ENCODE measurements at regions not wholly inside any gene's neighbourhood (a gene's known extent, or its start where the extent isn't known, plus 50 kb on each side); places are given as distances from the start of the nearest gene placed in this dataset.

DNA sequence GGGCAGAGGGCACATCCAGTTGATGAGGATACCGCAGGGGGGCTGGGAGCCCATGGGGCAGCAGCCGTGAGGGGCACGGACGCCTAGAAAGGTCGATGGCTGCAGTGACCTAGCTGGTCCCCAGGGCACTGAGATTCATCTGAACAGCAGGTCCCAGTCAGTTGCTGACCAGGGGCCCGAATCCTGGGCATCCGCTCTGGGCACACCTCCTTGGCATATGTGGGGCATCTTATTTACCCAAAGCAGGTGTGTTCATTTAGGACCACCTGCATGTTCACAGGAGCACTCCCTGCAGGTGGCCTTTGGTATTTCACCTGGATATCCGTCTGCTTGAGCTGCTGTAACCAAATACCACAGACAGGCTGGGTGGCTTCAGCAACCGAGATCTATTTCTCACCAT is 72.0 kb upstream of the ODC1 start:
- no peak for DNase-seq
- no peaks in the 10 kb centered on the region for H3K27me3 ChIP-seq
- intact Hi-C loops (cut with DNase I): no loop called here

DNA sequence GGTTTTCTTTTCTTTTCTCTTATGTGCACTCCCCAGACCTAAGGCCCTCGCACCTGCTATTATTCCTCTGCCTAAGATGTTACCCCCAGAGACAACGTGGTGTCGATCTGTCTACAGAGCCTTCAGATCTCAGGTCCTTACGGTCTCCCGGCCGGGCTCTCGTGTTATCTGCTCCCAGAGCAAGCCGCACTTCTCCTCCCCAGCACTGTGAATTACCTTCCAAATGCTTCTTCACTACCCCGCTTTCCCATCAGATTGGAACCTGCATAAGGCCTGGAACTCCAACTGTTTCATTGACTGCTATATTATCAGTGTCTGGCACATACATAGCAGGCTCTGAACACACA is 71.2 kb upstream of the ODC1 start:
- intact Hi-C loops (cut with DNase I): no loop called here
- TF ChIP-seq, protein P1, sequence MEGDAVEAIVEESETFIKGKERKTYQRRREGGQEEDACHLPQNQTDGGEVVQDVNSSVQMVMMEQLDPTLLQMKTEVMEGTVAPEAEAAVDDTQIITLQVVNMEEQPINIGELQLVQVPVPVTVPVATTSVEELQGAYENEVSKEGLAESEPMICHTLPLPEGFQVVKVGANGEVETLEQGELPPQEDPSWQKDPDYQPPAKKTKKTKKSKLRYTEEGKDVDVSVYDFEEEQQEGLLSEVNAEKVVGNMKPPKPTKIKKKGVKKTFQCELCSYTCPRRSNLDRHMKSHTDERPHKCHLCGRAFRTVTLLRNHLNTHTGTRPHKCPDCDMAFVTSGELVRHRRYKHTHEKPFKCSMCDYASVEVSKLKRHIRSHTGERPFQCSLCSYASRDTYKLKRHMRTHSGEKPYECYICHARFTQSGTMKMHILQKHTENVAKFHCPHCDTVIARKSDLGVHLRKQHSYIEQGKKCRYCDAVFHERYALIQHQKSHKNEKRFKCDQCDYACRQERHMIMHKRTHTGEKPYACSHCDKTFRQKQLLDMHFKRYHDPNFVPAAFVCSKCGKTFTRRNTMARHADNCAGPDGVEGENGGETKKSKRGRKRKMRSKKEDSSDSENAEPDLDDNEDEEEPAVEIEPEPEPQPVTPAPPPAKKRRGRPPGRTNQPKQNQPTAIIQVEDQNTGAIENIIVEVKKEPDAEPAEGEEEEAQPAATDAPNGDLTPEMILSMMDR (IDR thresholded peaks at IDR 0.05): no peak
- Histone ChIP-seq H3K27me3 (no peaks in the 10 kb centered on the region), H3K27ac (no peak overlapping the region), H3K4me3 (no peak overlapping the region), H3K4me1 (no peaks in the 10 kb centered on the region), H3K36me3 (no peaks in the 10 kb centered on the region), H3K9ac (ENCODE audit: low read depth in 2 of 2, low read length in 2 of 2) (no peak overlapping the region), H3K9me3 (no peaks in the 10 kb centered on the region)
- DNase-seq: no peak

More for the DNA sequence above, 72.0 kb upstream of the ODC1 start:
- H3K9ac ChIP-seq (ENCODE audit: low read depth in 2 of 2, low read length in 2 of 2): no peak overlapping the region
- TF ChIP-seq, protein P1 (IDR thresholded peaks at IDR 0.05): peak; percentile 21
- H3K4me3 ChIP-seq: no peak overlapping the region
- no peaks in the 10 kb centered on the region for H3K9me3 ChIP-seq
- H3K4me1 ChIP-seq: no peaks in the 10 kb centered on the region
- H3K36me3 ChIP-seq: no peaks in the 10 kb centered on the region
- H3K27ac ChIP-seq: no peak overlapping the region

DNA sequence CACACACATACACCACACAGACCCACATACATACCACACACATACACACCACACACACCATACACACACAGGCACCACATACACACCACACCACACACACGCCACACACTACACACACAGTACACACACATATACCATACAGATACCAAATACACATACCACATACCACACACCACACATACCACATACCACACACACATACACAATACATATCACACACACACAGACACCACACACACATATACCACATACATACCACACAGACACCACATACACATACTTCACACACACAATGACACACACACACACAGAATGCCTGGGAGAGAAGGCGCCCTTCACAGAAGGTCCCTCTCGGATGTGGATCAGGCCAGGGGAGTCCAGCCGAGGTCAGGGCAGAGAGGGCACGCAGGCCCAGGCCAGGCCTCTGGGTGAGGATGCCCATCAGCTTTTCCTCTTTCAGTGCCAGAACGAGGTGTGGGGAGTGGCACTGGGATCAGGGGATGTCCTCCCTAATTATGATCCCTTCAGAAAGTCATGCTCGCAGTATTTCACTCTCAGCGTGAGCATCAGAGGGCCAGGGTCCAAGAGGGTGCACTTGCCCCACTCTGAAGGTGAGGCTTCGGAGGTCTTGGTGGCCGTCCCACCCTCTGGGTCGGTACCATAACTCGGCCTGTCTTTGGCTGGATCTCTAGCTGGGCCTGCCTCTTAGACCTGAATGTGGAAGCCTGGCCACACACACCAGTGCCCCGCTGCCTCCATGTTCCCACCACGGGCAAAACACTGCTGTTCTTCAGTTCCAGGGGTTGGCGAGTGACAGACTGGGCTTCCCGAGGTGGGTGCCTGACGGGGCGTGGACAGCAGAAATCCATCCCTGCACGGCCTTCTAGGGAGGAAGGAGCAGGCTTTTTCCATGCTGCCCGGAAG is 70.6 kb upstream of the ODC1 start:
- no peaks in the 10 kb centered on the region for H3K36me3 ChIP-seq
- no peaks in the 10 kb centered on the region for H3K9me3 ChIP-seq
- TF ChIP-seq, protein P1 (IDR thresholded peaks at IDR 0.05): no peak
- no peaks in the 10 kb centered on the region for H3K27me3 ChIP-seq
- H3K9ac ChIP-seq (ENCODE audit: low read depth in 2 of 2, low read length in 2 of 2): no peak overlapping the region
- no peak overlapping the region for H3K27ac ChIP-seq
- no peaks in the 10 kb centered on the region for H3K4me1 ChIP-seq
- intact Hi-C loops (cut with DNase I): no loop called here
- DNase-seq: no peak
- no peak overlapping the region for H3K4me3 ChIP-seq

DNA sequence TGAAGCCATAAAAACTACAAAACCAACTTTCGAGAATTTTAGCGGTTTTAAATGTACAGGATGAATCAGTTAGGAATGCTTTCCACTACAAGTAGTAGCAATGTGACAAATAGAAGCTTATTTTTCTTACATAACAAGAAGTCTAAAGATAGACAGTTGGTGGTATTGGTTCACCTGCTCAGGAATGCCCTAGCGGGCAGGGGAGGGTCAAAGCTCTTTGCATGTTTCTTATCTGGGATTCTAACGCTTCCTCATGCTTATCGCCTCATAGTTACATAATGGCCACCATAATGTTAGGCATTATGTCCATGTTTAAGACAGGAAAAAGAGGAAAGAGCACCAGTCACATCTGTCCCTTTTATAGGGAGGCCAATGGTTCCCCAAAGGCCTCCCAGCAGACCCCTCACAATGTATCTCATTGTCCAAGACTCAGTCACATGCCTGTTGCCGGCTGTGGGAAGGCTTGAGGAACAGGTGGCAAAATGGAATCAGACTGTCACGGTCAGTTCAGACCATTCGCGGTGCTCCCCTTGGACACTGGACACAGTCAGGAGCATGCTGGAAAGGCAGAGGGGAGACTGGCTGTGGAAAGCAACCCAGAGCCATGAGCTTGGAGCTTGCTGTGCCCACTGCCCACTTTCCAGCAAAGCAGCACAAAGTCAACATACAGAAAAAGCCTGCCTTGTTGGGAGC is 69.4 kb upstream of the ODC1 start:
- no peak overlapping the region for H3K4me3 ChIP-seq
- no peak for DNase-seq

DNA sequence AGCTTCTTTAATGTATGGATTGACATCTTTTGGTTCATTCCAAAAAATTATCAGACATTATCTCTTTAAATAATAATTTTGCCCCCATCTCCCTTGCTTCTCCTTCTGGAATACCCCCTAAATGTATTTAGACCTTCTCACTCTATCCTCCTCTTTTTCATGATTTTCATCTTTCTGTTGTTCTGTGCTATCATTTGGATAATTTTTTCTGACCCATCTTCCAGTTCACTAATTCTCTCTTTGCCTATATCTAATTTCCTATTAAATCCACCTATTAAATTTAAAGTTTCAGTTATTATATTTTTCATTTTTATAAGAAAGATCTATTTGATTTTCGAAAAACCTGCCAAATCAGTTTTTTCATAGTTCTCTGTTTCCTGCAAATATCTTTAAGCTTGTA is 67.8 kb upstream of the ODC1 start:
- no peak overlapping the region for H3K4me3 ChIP-seq
- H3K4me1 ChIP-seq: no peaks in the 10 kb centered on the region
- no peak overlapping the region for H3K9ac ChIP-seq (ENCODE audit: low read depth in 2 of 2, low read length in 2 of 2)
- no peak for DNase-seq
- H3K36me3 ChIP-seq: no peaks in the 10 kb centered on the region
- TF ChIP-seq, protein P1 (IDR thresholded peaks at IDR 0.05): no peak
- intact Hi-C loops (cut with DNase I): no loop called here
- H3K27me3 ChIP-seq: no peaks in the 10 kb centered on the region
- no peak overlapping the region for H3K27ac ChIP-seq
- H3K9me3 ChIP-seq: no peaks in the 10 kb centered on the region

More for the DNA sequence above, 69.4 kb upstream of the ODC1 start:
- Histone ChIP-seq H3K9me3 (no peaks in the 10 kb centered on the region), H3K27me3 (no peaks in the 10 kb centered on the region), H3K36me3 (no peaks in the 10 kb centered on the region), H3K27ac (no peak overlapping the region), H3K9ac (ENCODE audit: low read depth in 2 of 2, low read length in 2 of 2) (no peak overlapping the region), H3K4me1 (no peaks in the 10 kb centered on the region)
- TF ChIP-seq, protein P1 (IDR thresholded peaks at IDR 0.05): no peak
- intact Hi-C loops (cut with DNase I): no loop called here

Measured in colonic mucosa (tissue), 4 donors.